GM18519 (cell line): ENCODE measurements at regions not wholly inside any gene's neighbourhood (a gene's known extent, or its start where the extent isn't known, plus 50 kb on each side); places are given as distances from the start of the nearest gene placed in this dataset.
"Not testable (repeated sequence)": the region's sequence is repeated elsewhere in the genome, so short reads cannot be mapped to it uniquely, and the experiment has no call there.

Experiments
- ATAC-seq: cut with Tn5 transposase; IDR thresholded peaks from one replicate; pipeline ENCODE4 v1.9.1; 2021; ENCODE audit warnings: mild to moderate bottlenecking, moderate library complexity; ENCODE audit not compliant: unreplicated experiment, low FRiP score

DNA sequence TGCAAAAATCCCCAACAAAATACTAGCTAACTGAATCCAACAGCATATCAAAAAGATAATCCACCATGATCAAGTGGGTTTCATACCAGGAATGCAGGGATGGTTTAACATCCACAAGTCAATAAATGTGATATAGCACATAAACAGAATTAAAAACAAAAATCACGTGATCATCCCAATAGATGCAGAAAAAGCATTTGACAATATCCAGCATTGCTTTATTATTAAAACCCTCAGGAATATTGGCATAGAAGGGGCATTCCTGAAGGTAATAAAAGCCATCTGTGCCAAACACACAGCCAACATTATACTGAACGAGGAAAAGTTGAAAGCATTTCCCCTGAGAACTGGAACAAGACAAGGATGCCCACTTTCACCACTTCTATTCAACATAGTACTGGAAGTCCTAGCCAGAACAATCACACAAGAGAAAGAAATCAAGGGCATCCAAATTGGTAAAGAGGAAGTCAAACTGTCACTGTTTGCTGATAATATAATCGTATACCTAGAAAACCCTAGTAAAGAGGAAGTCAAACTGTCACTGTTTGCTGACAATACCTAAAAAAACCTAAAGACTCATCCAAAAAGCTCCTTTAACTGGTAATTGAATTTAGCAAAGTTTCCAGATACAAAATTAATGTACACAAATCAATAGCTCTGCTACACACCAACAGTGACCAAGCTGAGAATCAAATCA is 109.8 kb downstream of the RNASET2 start:
- ATAC-seq: not testable (repeated sequence)

- ATAC-seq: no peak
These were observed 113.7 kb downstream of the RNASET2 start for GRCh38 chr6:166842607-166843006.

GRCh38 chr6:166841216-166841615 is 115.1 kb downstream of the RNASET2 start:
- ATAC-seq: no peak

DNA sequence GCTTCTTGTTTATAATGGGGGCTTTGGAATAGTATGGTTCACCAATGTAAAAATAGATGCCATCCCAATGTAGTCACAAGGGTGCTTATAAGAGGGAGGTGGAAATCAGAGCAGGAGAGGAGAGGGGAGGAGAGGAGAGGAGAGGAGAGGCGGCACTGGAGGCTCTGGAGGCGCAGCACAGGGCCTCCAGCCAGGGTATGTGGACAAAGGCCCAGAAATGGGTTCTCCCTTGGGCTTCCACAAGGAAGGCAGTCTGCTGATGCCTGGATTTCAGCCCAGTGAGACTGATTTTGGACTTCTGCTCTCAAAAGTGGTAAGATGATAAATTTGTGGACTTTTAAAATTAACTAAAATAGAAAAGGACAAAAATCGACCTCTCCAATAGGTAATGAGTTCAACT is 116.8 kb downstream of the RNASET2 start:
- no peak for ATAC-seq

- no peak for ATAC-seq
These were observed 117.4 kb downstream of the RNASET2 start for GRCh38 chr6:166838987-166839386.

- no peak for ATAC-seq
These were observed 119.3 kb downstream of the RNASET2 start for GRCh38 chr6:166836785-166837718.

- no peak for ATAC-seq
These were observed 122.3 kb downstream of the RNASET2 start for GRCh38 chr6:166834049-166834448.

GRCh38 chr6:166830891-166831363 is 125.4 kb downstream of the RNASET2 start:
- no peak for ATAC-seq

GRCh38 chr6:166830185-166830890 is 126.0 kb downstream of the RNASET2 start:
- ATAC-seq: peak; percentile 91

DNA sequence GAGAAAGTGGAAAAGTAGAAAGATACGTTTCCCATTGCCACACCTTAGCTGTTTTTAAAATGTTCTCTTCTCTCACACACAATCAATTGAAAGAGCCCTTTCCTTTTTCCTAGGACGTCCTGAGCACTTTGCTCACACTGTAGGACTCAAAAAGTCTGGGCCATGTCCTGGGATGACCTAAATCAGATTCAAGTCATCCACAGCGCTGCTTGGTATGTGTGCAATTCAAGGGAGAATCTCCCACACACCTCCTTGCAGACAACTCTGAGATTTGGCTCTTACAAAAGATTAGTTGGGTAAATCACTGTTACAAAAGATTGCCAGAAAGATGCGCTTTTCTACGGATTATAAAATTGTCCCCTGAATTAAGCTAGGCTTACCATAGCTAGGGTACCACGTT is 130.1 kb downstream of the RNASET2 start:
- ATAC-seq: no peak

GRCh38 chr6:166825553-166826145 is 130.7 kb downstream of the RNASET2 start:
- ATAC-seq: no peak

DNA sequence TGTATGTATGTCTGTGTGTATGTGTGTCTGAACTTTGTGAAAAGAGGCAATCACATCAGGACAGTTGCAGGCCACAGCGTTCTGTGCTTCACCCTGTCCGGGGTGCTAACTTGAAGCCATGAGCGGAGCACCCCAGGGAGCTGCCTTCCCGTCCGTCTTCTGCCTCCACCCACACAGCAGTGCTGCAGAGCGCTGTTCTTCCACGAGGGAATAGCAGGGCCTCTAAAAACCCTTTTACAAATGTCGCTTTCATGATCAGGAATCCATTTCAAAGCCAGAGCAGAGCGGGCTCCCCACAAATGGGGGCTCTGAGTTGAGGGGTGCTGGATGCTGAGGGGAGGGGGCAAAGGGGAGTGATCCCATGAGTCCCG is 131.5 kb downstream of the RNASET2 start:
- ATAC-seq: no peak

GRCh38 chr6:166824146-166824879 is 132.0 kb downstream of the RNASET2 start:
- no peak for ATAC-seq

GRCh38 chr6:166822609-166823008 is 133.7 kb downstream of the RNASET2 start:
- no peak for ATAC-seq

DNA sequence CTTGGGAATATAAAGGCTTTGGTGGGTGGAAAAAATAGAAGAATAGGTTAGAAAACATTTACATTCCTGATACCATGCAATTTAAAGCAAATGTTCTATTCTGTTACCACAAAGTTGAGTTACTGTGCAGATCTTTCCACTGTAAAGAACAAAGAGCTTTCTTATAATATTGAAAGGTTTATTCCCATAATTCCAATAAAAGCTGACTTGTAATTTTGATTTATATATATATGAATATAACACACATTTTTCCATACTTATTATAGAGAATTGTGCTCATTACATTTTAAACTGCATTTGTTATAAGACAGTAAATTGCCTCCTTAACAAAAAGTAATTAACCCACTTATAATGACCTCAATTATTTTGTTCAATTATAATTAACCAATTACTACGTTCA is 135.9 kb downstream of the RNASET2 start:
- no peak for ATAC-seq

GRCh38 chr6:166820070-166820469 is 136.3 kb downstream of the RNASET2 start:
- no peak for ATAC-seq

DNA sequence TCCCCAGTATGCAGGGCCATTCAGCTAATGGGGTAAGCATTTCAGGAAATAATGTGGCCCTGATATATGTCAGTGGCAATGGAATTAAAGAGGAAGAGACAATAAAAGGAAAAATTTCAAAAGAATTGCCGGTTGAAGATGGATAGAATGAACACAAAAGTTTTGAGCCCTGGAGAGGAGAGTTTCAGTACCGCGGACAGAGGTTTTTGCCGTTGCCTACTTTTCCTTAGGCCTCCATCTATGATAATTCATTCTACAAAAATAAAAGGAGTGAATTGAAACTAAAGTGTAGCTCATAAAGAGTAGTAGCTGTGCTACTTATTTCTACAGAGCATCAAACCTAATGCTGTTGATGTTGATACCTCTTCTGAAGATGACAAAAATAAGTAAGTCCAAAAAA is 140.7 kb downstream of the RNASET2 start:
- no peak for ATAC-seq

- no peak for ATAC-seq
These were observed 142.0 kb downstream of the RNASET2 start for GRCh38 chr6:166814390-166814789.

DNA sequence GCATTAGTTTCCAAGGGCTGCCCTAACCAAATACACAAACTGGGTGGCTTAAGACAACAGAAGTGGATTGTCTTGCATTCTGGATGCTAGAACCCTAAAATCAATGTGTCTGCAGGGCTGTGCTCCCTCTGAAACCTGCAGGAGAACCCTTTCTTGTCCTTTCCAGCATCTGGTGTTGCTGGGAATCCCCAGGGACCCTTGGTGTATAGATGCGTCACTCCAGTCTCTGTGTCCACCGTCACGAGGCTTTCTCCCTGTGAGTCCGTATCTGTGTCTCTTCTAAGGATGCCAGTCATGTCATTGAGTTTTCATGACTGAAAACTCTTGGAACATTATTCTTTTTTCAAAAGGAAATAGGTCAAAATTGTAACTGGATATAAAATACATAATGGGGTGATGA is 142.9 kb downstream of the RNASET2 start:
- no peak for ATAC-seq

- ATAC-seq: no peak
These were observed 145.5 kb downstream of the RNASET2 start for GRCh38 chr6:166810864-166811263.
